Sigmoid colon (tissue), 4 donors: ENCODE measurements at regions not wholly inside any gene's neighbourhood (a gene's known extent, or its start where the extent isn't known, plus 50 kb on each side); places are given as distances from the start of the nearest gene placed in this dataset.

Experiments
- POLR2A ChIP-seq, 2 donors: fragments of 450-650 bp; IDR thresholded peaks; one replicate each; pipeline ENCODE4 v1.6.1; 2016; ENCODE audit warnings: antibody characterized with exemption in 2 of 2, mild to moderate bottlenecking in 2 of 2, moderate library complexity in 2 of 2
- POLR2AphosphoS5 ChIP-seq, 4 donors: sonication (generic); formaldehyde crosslinking; IDR thresholded peaks; one replicate each; pipeline ENCODE4 v1.6.1; 2017; ENCODE audit warnings: antibody characterized with exemption in 4 of 4
- TF ChIP-seq, protein P1 (sequence below), 4 experiments: fragments of 450-650 bp in 3 of 4; fragments of 200-600 bp in 1 of 4; IDR thresholded peaks; one replicate each; pipeline ENCODE4 v1.5.1; 2016 to 2019; ENCODE audit warnings: antibody characterized with exemption in 4 of 4, mild to moderate bottlenecking in 3 of 4, moderate library complexity in 2 of 4

- TF ChIP-seq, protein P1, sequence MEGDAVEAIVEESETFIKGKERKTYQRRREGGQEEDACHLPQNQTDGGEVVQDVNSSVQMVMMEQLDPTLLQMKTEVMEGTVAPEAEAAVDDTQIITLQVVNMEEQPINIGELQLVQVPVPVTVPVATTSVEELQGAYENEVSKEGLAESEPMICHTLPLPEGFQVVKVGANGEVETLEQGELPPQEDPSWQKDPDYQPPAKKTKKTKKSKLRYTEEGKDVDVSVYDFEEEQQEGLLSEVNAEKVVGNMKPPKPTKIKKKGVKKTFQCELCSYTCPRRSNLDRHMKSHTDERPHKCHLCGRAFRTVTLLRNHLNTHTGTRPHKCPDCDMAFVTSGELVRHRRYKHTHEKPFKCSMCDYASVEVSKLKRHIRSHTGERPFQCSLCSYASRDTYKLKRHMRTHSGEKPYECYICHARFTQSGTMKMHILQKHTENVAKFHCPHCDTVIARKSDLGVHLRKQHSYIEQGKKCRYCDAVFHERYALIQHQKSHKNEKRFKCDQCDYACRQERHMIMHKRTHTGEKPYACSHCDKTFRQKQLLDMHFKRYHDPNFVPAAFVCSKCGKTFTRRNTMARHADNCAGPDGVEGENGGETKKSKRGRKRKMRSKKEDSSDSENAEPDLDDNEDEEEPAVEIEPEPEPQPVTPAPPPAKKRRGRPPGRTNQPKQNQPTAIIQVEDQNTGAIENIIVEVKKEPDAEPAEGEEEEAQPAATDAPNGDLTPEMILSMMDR (IDR thresholded peaks at IDR 0.05): no peak
- TF ChIP-seq POLR2A (IDR thresholded peaks at IDR 0.05): no peak
- TF ChIP-seq POLR2AphosphoS5 (IDR thresholded peaks at IDR 0.05): no peak
Observed at GRCh38 chr13:77999746-78000145, 81.1 kb upstream of the EDNRB start.
